ENCODE measurements at regions not wholly inside any gene's neighbourhood (a gene's known extent, or its start where the extent isn't known, plus 50 kb on each side); places are given as distances from the start of the nearest gene placed in this dataset.

GRCh38 chr18:56255381-56255780, 383.0 kb downstream of the TXNL1 start:
- no peaks in the 10 kb centered on the region for H3K4me1 Mint-ChIP-seq (ENCODE audit: low read depth in 2 of 2)
- DNase-seq (no peak), ATAC-seq (replicated peaks) (no peak)
- no peak overlapping the region for H3K4me3 Mint-ChIP-seq
- H3K27ac Mint-ChIP-seq, result no peak overlapping the region
- H3K36me3 Mint-ChIP-seq (ENCODE audit: insufficient read depth), result no peaks in the 10 kb centered on the region
- H3K9me3 Mint-ChIP-seq, result peaks cover 0 to 6% of the 10 kb centered on the region in 2 donors
- no peaks in the 10 kb centered on the region for H3K27me3 Mint-ChIP-seq

GRCh38 chr18:56252456-56252855, 385.9 kb downstream of the TXNL1 start:
- H3K4me1 Mint-ChIP-seq (ENCODE audit: low read depth in 2 of 2), result no peaks in the 10 kb centered on the region
- ATAC-seq (replicated peaks) (no peak), DNase-seq (no peak)
- H3K9me3 Mint-ChIP-seq, result peaks cover 0 to 10% of the 10 kb centered on the region in 2 donors
- no peaks in the 10 kb centered on the region for H3K36me3 Mint-ChIP-seq (ENCODE audit: insufficient read depth)
- no peak overlapping the region for H3K27ac Mint-ChIP-seq
- no peak overlapping the region for H3K4me3 Mint-ChIP-seq
- H3K27me3 Mint-ChIP-seq, result no peaks in the 10 kb centered on the region

- no peaks in the 10 kb centered on the region for H3K36me3 Mint-ChIP-seq (ENCODE audit: insufficient read depth)
- no peaks in the 10 kb centered on the region for H3K27me3 Mint-ChIP-seq
- no peaks in the 10 kb centered on the region for H3K4me1 Mint-ChIP-seq (ENCODE audit: low read depth in 2 of 2)
- ATAC-seq (replicated peaks) (no peak), DNase-seq (no peak)
- no peak overlapping the region for H3K4me3 Mint-ChIP-seq
- no peak overlapping the region for H3K27ac Mint-ChIP-seq
- H3K9me3 Mint-ChIP-seq, result peaks cover 0 to 7% of the 10 kb centered on the region in 2 donors
These were observed 389.7 kb downstream of the TXNL1 start for GRCh38 chr18:56248610-56249235.

- Mint-ChIP-seq H3K4me3 (no peak overlapping the region), H3K4me1 (ENCODE audit: low read depth in 2 of 2) (no peaks in the 10 kb centered on the region), H3K27me3 (no peaks in the 10 kb centered on the region)
These were observed 391.5 kb downstream of the TXNL1 start for GRCh38 chr18:56246916-56247315.

GRCh38 chr18:56245866-56246580, 392.4 kb downstream of the TXNL1 start:
- H3K27ac Mint-ChIP-seq, result no peak overlapping the region
- H3K4me1 Mint-ChIP-seq (ENCODE audit: low read depth in 2 of 2), result no peaks in the 10 kb centered on the region
- H3K36me3 Mint-ChIP-seq (ENCODE audit: insufficient read depth), result no peaks in the 10 kb centered on the region
- H3K27me3 Mint-ChIP-seq, result no peaks in the 10 kb centered on the region
- no peak overlapping the region for H3K4me3 Mint-ChIP-seq
- peaks cover 0 to 7% of the 10 kb centered on the region in 2 donors for H3K9me3 Mint-ChIP-seq
- ATAC-seq (replicated peaks), result no peak
- DNase-seq, result no peak

More at GRCh38 chr18:56246916-56247315, 391.5 kb downstream of the TXNL1 start:
- peaks cover 0 to 7% of the 10 kb centered on the region in 2 donors for H3K9me3 Mint-ChIP-seq
- no peak overlapping the region for H3K27ac Mint-ChIP-seq
- no peak for DNase-seq
- no peak for ATAC-seq (replicated peaks)
- H3K36me3 Mint-ChIP-seq (ENCODE audit: insufficient read depth), result no peaks in the 10 kb centered on the region

- Mint-ChIP-seq H3K27ac (no peak overlapping the region), H3K4me1 (ENCODE audit: low read depth in 2 of 2) (no peaks in the 10 kb centered on the region), H3K4me3 (no peak overlapping the region), H3K36me3 (ENCODE audit: insufficient read depth) (no peaks in the 10 kb centered on the region), H3K27me3 (no peaks in the 10 kb centered on the region), H3K9me3 (no peaks in the 10 kb centered on the region)
- ATAC-seq (replicated peaks) (no peak), DNase-seq (no peak)
These were observed 398.0 kb downstream of the TXNL1 start for GRCh38 chr18:56240405-56240804.

- H3K4me1 Mint-ChIP-seq (ENCODE audit: low read depth in 2 of 2), result no peaks in the 10 kb centered on the region
- H3K27me3 Mint-ChIP-seq, result no peaks in the 10 kb centered on the region
- no peak for ATAC-seq (replicated peaks)
- no peak overlapping the region for H3K27ac Mint-ChIP-seq
- H3K4me3 Mint-ChIP-seq, result no peak overlapping the region
- no peaks in the 10 kb centered on the region for H3K9me3 Mint-ChIP-seq
- no peak for DNase-seq
- no peaks in the 10 kb centered on the region for H3K36me3 Mint-ChIP-seq (ENCODE audit: insufficient read depth)
These were observed 399.8 kb downstream of the TXNL1 start for GRCh38 chr18:56238576-56238975.

GRCh38 chr18:56235481-56236013, 402.8 kb downstream of the TXNL1 start:
- Mint-ChIP-seq H3K4me1 (ENCODE audit: low read depth in 2 of 2) (no peaks in the 10 kb centered on the region), H3K36me3 (ENCODE audit: insufficient read depth) (no peaks in the 10 kb centered on the region), H3K4me3 (no peak overlapping the region), H3K9me3 (peaks cover 5 to 13% of the 10 kb centered on the region in 2 donors), H3K27me3 (no peaks in the 10 kb centered on the region), H3K27ac (no peak overlapping the region)
- ATAC-seq (replicated peaks) (peak; percentile 40), DNase-seq (no peak)

GRCh38 chr18:56235071-56235470, 403.3 kb downstream of the TXNL1 start:
- ATAC-seq (replicated peaks) (no peak), DNase-seq (no peak)
- Mint-ChIP-seq H3K4me1 (ENCODE audit: low read depth in 2 of 2) (no peaks in the 10 kb centered on the region), H3K36me3 (ENCODE audit: insufficient read depth) (no peaks in the 10 kb centered on the region), H3K9me3 (peaks cover 6 to 17% of the 10 kb centered on the region in 2 donors), H3K27me3 (no peaks in the 10 kb centered on the region), H3K27ac (no peak overlapping the region), H3K4me3 (no peak overlapping the region)

- H3K9me3 Mint-ChIP-seq, result peaks cover 14 to 29% of the 10 kb centered on the region in 2 donors
- H3K36me3 Mint-ChIP-seq (ENCODE audit: insufficient read depth), result no peaks in the 10 kb centered on the region
- H3K4me3 Mint-ChIP-seq, result no peak overlapping the region
- no peak for DNase-seq
- ATAC-seq (replicated peaks), result no peak
- no peaks in the 10 kb centered on the region for H3K27me3 Mint-ChIP-seq
- no peak overlapping the region for H3K27ac Mint-ChIP-seq
- H3K4me1 Mint-ChIP-seq (ENCODE audit: low read depth in 2 of 2), result no peaks in the 10 kb centered on the region
These were observed 404.8 kb downstream of the TXNL1 start for GRCh38 chr18:56233595-56233994.

GRCh38 chr18:56226025-56226424, 412.4 kb downstream of the TXNL1 start:
- Mint-ChIP-seq H3K4me3 (no peak overlapping the region), H3K27me3 (no peaks in the 10 kb centered on the region), H3K9me3 (peaks cover 16 to 23% of the 10 kb centered on the region in 2 donors), H3K27ac (no peak overlapping the region), H3K4me1 (ENCODE audit: low read depth in 2 of 2) (no peaks in the 10 kb centered on the region), H3K36me3 (ENCODE audit: insufficient read depth) (no peaks in the 10 kb centered on the region)
- DNase-seq (no peak), ATAC-seq (replicated peaks) (no peak)

GRCh38 chr18:56224669-56225561, 413.5 kb downstream of the TXNL1 start:
- Mint-ChIP-seq H3K4me1 (ENCODE audit: low read depth in 2 of 2) (no peaks in the 10 kb centered on the region), H3K4me3 (no peak overlapping the region), H3K27ac (no peak overlapping the region), H3K36me3 (ENCODE audit: insufficient read depth) (no peaks in the 10 kb centered on the region), H3K9me3 (peaks cover 13 to 16% of the 10 kb centered on the region in 2 donors), H3K27me3 (no peaks in the 10 kb centered on the region)
- ATAC-seq (replicated peaks), result no peak
- DNase-seq, result no peak
